ENCODE measurements at regions not wholly inside any gene's neighbourhood (a gene's known extent, or its start where the extent isn't known, plus 50 kb on each side); places are given as distances from the start of the nearest gene placed in this dataset.
"Not testable (repeated sequence)": the region's sequence is repeated elsewhere in the genome, so short reads cannot be mapped to it uniquely, and the experiment has no call there.

DNA sequence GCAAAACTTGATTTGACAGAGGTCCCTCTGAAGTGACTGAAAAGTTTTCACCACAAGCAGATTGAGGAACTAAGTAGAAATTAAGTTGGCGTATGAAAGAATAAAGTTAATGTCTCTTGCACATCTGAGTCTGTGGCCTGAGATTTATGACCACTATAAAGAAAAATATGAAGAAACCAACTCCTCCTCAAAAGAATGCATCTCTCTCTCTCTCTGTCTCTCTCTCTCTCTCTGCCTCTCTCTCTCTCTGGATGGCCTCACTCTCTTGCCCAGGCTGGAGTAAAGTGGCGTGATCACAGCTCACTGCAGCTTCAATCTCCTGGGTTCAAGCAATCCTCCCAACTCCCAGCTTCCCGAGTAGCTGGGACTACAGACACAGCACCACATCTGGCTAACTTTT, 55.2 kb downstream of the RPL22L1 start:
- no peak for DNase-seq

DNA sequence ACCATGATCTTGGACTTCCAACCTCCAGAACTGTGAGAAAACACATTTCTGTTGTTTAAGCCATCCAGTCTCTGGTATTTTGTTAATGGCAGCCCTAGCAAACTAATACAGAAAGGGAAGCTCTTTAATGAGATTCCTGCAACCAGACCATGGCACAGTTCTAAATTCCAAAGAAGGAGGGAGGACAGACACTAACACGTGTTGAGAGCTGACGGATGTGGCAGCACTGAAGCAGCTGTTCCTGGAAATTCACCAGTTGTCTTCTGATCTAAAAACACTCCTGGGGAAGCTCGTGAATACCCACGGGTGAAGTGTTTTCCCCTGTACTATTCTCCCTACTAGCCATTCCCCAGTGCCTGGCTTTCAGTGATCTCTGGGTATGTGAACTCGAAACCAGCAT, 56.7 kb downstream of the RPL22L1 start:
- no peak for DNase-seq

DNA sequence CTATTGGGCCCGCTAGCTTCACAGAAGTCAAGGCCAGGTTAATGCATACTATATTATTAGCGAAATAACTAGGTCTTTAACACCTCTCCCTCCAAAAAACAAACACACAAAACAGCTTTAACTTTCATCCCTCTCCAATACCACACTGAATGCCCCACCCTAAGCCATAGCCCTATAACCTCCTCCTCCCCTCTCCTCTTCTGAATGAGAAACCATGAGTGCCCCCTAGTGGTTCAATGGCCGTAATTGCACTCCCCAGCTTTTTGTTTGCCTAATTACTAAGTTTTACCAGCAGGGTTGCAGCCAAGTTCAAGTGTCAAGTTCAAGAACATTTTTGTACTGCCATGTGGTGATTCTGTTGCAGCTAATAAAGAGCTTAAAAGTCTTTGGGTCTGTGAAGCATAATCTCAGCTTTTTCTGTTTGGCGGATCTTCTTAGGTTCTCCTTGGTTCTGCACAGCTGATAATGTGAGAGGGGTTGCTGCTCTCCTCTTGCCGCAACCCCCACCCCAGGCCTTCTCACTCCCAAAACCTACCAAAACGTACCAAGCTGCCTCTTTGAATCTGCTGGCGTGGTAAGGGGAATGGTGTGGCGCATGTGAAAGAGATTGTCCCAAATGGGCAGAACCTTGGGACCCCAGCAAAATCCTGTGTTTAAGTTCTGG, 57.9 kb downstream of the RPL22L1 start:
- DNase-seq = peak; percentile 50

DNA sequence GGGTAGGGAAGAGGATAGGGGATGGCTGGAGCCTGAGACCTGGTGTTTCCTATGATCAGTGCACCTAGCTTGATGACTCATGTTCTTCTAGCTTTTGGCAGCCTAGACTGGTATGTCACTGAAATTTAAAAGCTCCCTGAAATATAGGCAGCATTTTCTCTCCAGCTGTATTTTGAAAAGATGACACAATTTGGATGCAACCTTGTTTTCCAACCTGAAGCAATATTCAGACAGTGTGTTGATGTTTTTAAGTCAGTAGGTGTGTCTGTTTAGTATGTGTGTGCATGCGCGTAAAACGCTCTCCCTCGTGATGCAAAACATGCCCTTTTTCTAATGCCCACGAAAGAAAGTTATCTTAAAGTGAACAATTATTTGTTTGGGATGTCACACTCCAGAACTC, 58.5 kb downstream of the RPL22L1 start:
- no peak for DNase-seq

DNA sequence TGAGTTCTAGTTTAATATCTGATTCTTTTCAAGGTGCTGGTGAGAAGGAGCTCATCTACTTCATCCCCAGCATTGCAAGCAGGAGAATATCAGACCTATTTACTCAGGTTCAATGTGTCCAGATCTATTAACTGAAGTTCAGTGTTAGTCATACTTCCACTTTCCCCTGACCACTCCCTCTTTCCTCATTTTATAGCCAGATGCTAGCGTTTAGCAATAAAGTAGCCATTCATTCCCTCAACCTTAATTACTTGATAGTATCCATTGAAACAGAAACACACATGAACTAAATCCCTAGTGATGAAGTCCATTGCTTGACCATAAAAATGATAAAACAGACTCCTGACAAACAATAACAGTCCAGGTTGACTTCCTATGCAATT, 60.0 kb downstream of the RPL22L1 start:
- no peak for DNase-seq

DNA sequence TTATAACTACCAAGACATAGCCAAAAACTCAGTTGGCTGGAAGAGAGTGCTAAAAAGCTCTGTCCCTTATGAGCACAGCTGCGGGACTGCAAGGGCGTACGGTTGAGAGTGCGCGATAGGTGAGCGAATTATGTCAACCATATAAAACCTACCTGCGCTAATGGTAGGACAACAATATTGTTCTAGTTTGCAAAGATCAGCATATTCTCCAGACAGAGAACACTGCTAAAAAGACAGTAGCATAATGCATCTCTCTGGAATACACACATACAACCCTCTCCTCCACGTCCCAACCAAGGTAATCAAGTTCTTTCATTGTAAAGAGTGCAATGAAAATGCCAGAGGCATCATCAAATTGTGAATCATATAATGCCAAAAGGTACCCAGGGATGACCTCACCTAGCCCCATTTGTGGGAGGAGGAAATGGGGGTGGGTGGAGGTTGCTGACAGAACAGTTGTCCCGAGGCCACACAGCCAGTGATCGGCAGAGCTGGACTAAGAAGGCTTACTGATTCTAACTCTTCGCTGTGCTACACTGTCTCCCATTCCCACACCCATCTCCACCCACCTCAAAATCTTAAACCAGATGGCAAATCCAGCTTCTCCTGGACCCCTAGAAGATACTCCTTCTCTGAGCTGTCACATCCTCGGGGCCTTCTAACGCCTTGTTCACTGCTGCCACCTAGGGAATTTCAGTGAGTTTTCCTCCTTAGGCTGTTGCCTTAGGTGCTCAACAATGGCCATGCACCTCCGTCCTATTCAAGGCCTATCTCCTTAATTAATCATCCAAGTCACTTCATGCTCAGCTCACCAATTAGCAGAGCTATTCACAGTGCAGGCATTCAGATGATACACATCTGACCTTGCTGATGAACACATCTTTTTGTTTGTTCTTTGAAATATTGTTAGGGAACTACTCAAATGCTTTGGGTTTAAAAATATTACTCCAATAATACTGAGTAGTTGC, 60.7 kb downstream of the RPL22L1 start:
- DNase-seq = no peak

DNA sequence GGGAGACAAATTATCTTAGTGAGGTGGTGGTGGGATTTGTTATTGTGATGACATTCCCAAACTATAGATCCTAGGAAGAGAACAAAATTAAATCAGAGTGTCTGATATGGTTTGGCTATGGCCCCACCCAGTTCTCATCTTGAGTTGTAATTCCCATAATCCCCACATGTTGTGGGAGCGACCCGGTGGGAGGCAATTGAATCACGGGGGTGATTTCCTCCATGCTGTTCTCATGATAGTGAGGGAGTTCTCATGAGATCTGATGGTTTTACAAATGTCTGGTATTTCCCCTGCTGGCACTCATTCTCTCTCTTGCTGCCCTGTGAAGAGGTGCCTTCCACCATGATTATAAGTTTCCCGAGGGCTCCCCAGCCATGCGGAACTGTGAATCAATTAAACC, 62.0 kb downstream of the RPL22L1 start:
- no peak for DNase-seq

DNA sequence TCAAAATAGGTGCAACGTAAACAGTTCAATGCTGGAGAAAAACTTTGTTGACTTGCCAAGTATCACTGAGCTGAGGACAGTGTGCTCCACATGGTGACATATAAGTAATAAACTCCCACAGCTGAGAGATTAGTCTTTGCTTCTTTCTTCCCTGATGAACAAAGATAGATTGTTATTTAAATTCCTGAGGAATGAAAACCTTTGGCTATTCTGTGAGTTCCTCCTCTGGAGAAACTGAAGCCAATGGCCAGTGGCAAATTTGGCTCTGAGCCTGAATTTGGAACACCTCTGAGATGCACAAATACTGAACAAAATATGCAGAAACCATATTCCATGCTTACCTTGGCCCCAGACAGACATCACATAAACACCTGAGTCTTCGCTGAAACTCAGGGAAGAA, 63.3 kb downstream of the RPL22L1 start:
- DNase-seq = no peak

DNA sequence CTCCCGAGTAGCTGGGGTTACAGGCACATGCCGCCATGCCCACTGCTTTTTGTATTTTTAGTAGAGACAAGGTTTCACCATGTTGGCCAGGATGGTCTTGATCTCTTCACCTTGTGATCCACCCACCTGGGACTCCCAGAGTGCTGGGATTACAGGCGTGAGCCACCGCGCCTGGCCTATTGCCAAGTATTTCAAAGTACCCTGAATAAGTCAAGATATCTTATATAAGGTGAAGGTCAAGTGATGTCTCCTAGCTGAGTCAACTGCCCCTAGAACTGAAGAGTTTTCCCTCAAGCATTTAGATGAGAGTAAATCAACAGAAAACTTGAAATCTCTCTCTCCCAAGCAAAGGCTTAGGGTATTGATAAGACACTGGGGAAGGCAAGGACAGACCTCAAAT, 63.9 kb downstream of the RPL22L1 start:
- no peak for DNase-seq

DNA sequence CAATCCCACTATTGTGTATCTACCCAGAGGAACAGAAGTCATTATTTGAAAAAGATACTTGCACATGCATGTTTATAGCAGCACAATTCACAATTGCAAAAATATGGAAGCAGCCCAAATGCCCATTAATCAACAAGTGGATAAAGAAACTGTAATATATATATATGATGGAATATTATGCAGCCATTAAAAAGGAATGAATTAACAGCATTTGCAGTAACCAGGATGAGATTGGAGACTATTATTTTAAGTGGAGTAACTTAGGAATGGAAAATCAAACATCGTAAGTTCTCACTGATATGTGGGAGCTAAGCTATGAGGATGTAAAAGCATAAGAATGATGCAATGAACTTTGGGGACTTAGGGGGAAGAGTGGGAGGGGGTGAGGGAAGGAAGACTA, 64.7 kb downstream of the RPL22L1 start:
- not testable (repeated sequence) for DNase-seq

DNA sequence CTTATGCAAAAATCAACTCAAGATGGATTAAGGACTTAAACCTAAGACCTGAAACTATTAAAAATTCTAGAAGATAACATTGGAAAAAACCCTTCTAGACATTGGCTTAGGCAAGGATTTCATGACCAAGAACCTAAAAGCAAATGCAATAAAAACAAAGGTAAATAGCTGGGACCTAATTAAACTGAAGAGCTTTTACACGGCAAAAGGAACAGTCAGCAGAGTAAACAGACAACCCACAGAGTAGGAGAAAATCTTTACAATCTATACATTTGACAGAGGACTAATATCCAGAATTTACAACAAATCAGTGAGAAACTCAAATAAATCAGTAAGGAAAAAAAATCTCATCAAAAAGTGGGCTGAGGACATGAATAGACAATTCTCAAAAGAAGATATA, 65.4 kb downstream of the RPL22L1 start:
- not testable (repeated sequence) for DNase-seq

DNA sequence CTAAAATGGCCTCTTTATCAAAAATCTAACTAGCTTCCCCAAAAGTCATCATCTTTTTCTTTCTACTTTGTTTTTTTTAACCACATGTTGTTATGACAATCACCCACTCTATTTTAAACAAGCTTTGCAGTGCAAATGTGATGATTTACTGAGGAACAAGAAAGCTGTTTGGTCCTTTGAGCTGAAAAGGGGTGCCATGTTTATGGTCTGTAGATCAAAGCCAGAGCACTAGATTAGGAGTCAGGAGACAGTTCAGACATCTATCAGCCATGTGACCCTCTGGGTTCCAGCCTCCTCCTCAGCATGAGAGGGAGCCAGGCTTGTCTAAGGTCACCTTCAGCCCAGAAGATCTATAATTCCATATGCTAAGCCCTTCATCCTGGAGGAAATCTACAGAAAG, 65.9 kb downstream of the RPL22L1 start:
- DNase-seq = no peak

DNA sequence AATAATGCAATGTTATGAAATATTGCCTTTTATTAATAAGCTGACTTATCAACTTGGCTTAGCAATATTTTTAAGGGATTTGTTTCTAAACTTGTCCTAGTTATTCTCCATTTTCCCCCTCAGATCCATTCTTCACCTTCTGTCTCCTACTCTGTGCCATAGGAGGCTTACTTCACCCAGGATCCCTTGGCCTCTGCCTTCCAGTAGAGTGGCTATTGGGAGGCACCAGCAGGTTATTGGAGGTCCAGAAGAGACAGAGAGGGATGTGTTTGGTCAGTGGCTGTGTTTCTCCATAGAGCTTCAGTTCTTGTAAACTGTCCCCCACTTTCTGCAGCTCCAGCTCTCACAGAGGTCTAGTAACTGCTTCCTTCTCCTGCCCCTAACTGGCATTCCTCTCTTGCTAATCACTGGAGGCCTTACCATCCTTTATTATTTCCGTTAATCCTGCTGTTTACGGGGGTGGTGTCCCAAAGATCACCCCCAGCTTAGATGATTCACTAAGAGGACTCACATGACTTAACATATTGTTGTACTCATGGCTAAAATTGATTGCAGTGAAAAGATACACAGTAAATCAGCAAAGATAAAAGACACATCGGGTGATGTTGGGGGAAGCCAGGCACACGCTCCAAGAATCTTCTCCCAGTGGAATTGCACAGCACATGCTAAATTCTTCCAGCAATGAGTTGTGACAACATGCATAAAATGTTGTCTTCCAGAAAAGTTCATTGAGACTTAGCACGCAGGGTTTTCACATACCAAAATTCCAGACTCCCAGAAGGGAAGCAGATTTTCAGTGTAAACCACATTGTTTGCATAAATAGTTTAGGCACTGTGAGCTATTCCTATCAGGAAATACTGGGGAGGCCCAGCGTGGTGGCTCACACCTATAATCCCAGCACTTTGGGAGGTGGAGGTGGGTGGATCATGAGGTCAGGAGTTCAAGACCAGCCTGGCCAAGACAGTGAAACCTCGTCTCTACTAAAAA, 67.5 kb downstream of the RPL22L1 start:
- DNase-seq = no peak

DNA sequence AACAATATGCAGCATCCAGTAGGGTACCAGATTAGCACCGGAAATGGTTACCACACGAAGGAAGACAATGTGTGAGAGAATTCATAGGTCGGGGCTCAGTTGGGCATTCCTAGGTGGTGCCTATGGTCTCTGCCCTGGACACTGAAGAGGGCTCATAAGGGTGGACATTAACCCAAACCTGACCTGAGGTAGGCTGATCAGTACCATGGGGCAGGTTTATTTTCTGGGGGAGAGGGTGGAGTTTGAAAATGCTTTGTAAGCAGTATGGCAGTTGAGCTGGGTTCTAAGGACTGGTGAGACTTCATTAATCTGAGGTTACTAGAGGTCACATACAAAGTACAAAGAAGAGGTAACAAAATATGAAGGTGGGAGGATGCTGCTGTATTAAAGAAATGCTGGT, 68.4 kb downstream of the RPL22L1 start:
- no peak for DNase-seq

DNA sequence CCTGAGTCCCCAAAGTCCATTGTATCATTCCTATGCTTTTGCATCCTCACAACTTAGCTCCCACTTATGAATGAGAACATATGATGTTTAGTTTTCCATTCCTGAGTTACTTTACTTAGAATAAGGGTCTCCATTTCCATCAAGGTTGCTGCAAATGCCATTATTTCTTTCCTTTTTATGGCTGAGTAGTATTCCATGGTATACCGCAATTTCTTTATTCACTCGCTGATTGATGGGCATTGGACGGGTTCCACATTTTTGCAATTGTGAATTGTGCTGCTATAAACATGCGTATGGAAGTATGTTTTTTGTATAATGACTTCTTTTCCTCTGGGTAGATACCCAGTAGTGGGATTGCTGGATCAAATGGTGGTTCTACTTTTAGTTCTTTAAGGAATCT, 69.7 kb downstream of the RPL22L1 start:
- DNase-seq = not testable (repeated sequence)

DNA sequence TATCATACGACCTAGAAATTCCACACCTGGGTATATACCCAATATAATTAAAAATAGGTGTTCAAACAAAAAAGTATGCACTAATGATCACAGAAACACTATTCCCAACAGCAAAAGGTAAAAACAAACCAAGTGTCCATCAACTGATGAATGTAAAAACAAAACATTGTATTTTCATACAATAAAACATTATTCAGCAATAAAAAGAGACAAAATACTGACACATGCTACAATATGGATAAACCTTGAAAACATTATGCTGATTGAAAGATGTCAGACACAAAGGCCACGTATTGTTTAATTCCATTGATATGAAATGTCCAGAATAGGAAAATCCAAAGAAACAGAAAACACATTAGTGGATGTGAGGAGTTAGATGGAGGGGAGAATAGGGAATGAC, 71.0 kb downstream of the RPL22L1 start:
- DNase-seq = no peak

DNA sequence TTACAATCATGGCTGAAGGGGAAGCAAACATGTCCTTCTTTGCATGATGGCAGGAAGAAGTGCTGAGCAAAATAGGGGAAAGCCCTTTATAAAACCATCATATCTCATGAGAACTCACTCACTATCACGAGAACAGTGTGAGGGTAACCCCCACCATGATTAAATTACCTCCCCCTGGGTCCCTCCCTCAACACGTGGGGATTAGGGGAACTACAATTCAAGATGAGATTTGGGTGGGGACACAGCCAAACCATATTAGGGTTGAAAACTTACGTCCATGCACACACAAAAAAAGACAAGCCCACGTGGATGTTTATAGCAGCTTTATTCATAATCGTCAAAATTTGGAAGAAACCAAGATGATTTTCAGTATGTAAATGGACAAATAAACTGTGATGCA, 72.3 kb downstream of the RPL22L1 start:
- no peak for DNase-seq

DNA sequence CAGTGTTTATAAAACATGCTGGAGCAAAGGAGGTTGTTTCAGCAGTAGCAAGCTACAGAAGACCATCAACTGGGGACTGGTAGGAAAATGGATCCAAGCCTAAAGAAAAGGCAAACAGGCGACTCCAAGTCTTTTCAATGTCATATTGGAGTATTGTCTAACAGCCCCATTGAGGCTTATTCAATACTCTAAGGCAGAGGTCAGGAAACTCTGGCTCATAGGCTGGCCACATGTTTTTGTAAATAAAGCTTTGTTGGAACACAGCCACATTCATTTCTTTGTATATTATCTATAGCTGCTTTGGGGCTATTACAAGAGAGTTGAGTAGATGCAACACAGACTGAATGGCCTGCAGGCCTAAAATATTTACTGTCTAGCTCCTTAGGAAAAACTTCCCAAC, 77.5 kb downstream of the RPL22L1 start:
- DNase-seq = no peak

DNA sequence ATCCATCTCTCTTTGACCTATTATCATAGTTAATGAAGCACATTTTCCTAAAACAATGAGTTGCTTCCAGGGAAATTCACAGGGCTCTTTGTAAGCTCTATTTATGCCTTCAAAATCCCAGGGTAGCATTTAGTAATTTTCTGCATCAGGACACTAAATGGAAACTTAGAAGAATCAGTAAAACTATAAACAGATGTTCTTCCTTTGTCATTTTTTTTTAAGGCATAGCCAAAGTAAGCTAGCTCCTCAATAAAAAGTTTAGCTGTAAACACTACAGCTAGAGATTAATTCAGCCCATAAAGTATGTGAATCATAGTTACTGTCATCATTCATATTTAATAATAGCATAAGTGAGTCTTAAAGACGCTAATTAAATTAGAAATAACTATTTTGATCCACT, 79.3 kb downstream of the RPL22L1 start:
- no peak for DNase-seq

DNA sequence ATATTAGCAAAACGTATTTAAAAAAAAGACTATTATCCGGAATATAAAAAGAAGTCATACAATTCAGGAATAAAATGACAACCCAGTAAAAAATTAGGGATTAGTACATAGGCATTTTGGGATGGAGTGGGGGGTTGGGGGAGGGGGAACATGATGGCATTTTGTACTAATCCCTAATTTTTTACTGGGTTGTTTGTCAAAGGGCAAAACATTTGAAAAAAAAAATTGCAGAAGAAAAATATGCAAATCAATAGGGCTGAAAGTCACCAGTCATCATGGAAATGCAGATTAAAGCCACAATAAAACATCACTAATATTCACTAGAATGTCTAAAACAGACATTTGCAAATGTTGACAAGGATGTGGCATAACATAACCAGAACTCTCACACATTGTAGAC, 82.5 kb downstream of the RPL22L1 start:
- DNase-seq = no peak

DNA sequence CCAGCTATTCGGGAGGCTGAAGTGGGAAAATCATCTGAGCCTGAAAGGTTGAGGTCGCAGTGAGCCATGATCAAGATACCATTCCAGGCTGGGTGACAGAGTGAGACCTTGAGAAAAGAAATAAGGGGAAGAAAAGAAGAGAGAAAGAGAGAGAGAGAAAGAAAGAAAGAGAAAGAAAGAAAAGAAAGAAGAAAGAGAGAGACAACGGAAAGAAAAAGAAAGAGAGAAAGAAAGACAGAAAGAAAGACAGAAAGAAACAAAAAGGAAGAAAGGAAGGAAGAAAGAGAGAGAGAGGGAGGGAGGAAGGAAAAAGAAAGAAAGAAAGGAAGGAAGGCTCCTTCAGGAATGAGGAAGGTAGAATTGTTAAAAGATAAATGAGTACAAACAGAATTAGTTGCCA, 84.5 kb downstream of the RPL22L1 start:
- DNase-seq = no peak

DNA sequence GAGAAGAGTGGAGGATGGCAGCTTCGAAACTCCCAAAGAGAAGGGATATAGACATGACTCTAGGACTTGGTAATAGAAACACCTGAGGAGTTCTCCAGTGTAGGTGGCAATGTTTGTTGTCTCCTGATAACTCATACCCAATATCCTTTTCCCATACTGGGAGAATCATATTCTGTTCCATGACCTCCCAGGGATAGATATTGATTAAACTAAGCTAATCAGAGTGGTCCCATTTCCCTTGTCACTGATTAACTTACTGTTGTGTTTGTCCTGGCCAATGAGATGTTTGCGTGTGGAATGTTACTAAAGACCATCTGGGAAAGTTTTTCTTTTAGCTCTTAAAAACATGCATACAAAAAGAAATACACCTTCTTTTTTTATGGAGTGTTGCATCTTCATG, 85.6 kb downstream of the RPL22L1 start:
- no peak for DNase-seq

DNA sequence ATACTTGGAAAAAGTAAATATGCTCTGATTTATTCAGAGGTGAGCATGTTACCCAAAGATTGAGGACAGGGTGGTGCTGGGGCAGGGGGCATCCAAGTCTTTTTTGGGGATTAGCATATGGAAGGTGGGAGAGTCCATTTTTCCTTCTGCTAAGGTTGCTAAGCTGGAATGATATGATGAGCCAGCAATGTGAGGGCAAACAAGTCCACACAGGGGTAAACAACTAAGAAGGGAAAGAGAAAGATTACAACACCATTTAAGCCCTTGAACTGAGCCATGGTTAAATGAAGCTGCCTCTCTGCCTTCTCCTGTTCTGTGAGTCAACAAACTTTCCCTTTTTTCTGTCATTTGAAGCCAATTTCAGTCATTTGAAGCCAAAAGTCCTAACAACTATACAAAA, 89.0 kb downstream of the RPL22L1 start:
- DNase-seq = no peak
